HL-60 (cell line): ENCODE measurements at regions not wholly inside any gene's neighbourhood (a gene's known extent, or its start where the extent isn't known, plus 50 kb on each side); places are given as distances from the start of the nearest gene placed in this dataset.

ENCODE experiments used
- CTCF ChIP-seq: IDR thresholded peaks from one replicate; pipeline ENCODE4 v1.5.1; 2011; ENCODE audit warnings: low read length, control low read depth, inconsistent platforms; ENCODE audit not compliant: insufficient read depth
- POLR2AphosphoS5 ChIP-seq: IDR thresholded peaks from 2 replicates; pipeline ENCODE4 v1.6.1; 2012; ENCODE audit warnings: low read depth

GRCh38 chr5:103894882-103895281 lies 332.3 kb upstream of the NUDT12 start:
- TF ChIP-seq CTCF (no peak), POLR2AphosphoS5 (no peak)
